BE2C (cell line): ENCODE measurements at regions not wholly inside any gene's neighbourhood (a gene's known extent, or its start where the extent isn't known, plus 50 kb on each side); places are given as distances from the start of the nearest gene placed in this dataset.
"Not testable (repeated sequence)": the region's sequence is repeated elsewhere in the genome, so short reads cannot be mapped to it uniquely, and the experiment has no call there.

Experiments
- DNase-seq: peaks from one replicate; pipeline ENCODE4 v3.0.0-alpha.2; 2020
- H3K27me3 ChIP-seq: fragments of 250-450 bp; sonication (Bioruptor Pico); 2 replicates; pipeline ENCODE4 v1.5.1; 2020; ENCODE audit warnings: mild to moderate bottlenecking
- H3K36me3 ChIP-seq: fragments of 250-450 bp; sonication (Bioruptor Pico); 2 replicates; pipeline ENCODE4 v1.5.1; 2020; ENCODE audit warnings: mild to moderate bottlenecking
- H3K4me1 ChIP-seq: fragments of 250-450 bp; sonication (Bioruptor Pico); 2 replicates; pipeline ENCODE4 v1.5.1; 2020
- H3K4me3 ChIP-seq: 2 replicates; pipeline ENCODE4 v1.5.1; 2011; ENCODE audit warnings: low read depth, low read length
- H3K9me3 ChIP-seq: fragments of 250-450 bp; sonication (Bioruptor Pico); 2 replicates; pipeline ENCODE4 v1.5.1; 2020
- CTCF ChIP-seq: IDR thresholded peaks from 2 replicates; pipeline ENCODE4 v1.5.1; 2012; ENCODE audit warnings: mild to moderate bottlenecking, low read depth, low read length

GRCh38 chr17:53483704-53484103 is 339.0 kb upstream of the KIF2B start:
- Histone ChIP-seq H3K9me3 (no peaks in the 10 kb centered on the region), H3K4me3 (no peak overlapping the region), H3K36me3 (no peaks in the 10 kb centered on the region), H3K4me1 (no peaks in the 10 kb centered on the region; the same call in 1 of the 2 replicates), H3K27me3 (no peaks in the 10 kb centered on the region)
- no peak for DNase-seq
- TF ChIP-seq CTCF: no peak

- H3K4me1 ChIP-seq: no peaks in the 10 kb centered on the region
- TF ChIP-seq CTCF: no peak
- no peaks in the 10 kb centered on the region for H3K27me3 ChIP-seq
- no peak overlapping the region for H3K4me3 ChIP-seq
- no peak for DNase-seq
- H3K9me3 ChIP-seq: no peaks in the 10 kb centered on the region
- no peaks in the 10 kb centered on the region for H3K36me3 ChIP-seq
Measured at GRCh38 chr17:53475002-53475401, 347.7 kb upstream of the KIF2B start.

- H3K27me3 ChIP-seq: no peaks in the 10 kb centered on the region
- H3K4me3 ChIP-seq: no peak overlapping the region
- H3K4me1 ChIP-seq: no peaks in the 10 kb centered on the region
- no peak for TF ChIP-seq CTCF
- H3K9me3 ChIP-seq: peaks cover 5% of the 10 kb centered on the region; the same call in 1 of the 2 replicates
- no peaks in the 10 kb centered on the region for H3K36me3 ChIP-seq
- no peak for DNase-seq
Measured at GRCh38 chr17:53472586-53472985, 350.1 kb upstream of the KIF2B start.

- Histone ChIP-seq H3K9me3 (peaks cover 5% of the 10 kb centered on the region; the same call in 1 of the 2 replicates), H3K27me3 (no peaks in the 10 kb centered on the region)
Measured at GRCh38 chr17:53471514-53471913, 351.2 kb upstream of the KIF2B start.

GRCh38 chr17:53470626-53471025 is 352.1 kb upstream of the KIF2B start:
- no peak for DNase-seq
- Histone ChIP-seq H3K36me3 (no peaks in the 10 kb centered on the region), H3K4me3 (no peak overlapping the region), H3K4me1 (no peaks in the 10 kb centered on the region), H3K27me3 (no peaks in the 10 kb centered on the region), H3K9me3 (peaks cover 5% of the 10 kb centered on the region; the same call in 1 of the 2 replicates)
- TF ChIP-seq CTCF: no peak

More at GRCh38 chr17:53471514-53471913, 351.2 kb upstream of the KIF2B start:
- Histone ChIP-seq H3K4me3 (no peak overlapping the region), H3K4me1 (no peaks in the 10 kb centered on the region), H3K36me3 (no peaks in the 10 kb centered on the region)
- TF ChIP-seq CTCF: no peak
- no peak for DNase-seq

GRCh38 chr17:53466733-53467132 is 356.0 kb upstream of the KIF2B start:
- TF ChIP-seq CTCF: no peak
- no peak for DNase-seq
- Histone ChIP-seq H3K4me1 (no peaks in the 10 kb centered on the region; the same call in 1 of the 2 replicates), H3K9me3 (peaks cover 5% of the 10 kb centered on the region; the same call in 1 of the 2 replicates), H3K36me3 (no peaks in the 10 kb centered on the region), H3K27me3 (no peaks in the 10 kb centered on the region), H3K4me3 (no peak overlapping the region)

- H3K4me3 ChIP-seq, H3K27me3 ChIP-seq, H3K9me3 ChIP-seq, H3K4me1 ChIP-seq, H3K36me3 ChIP-seq, DNase-seq: not testable (repeated sequence)
Measured at GRCh38 chr17:53464396-53464795, 358.3 kb upstream of the KIF2B start.
